HG03460 (cell line): ENCODE measurements at regions not wholly inside any gene's neighbourhood (a gene's known extent, or its start where the extent isn't known, plus 50 kb on each side); places are given as distances from the start of the nearest gene placed in this dataset.
"Not testable (repeated sequence)": the region's sequence is repeated elsewhere in the genome, so short reads cannot be mapped to it uniquely, and the experiment has no call there.

ENCODE experiments used
- ATAC-seq: cut with Tn5 transposase; IDR thresholded peaks from one replicate; pipeline ENCODE4 v1.9.1; 2021; ENCODE audit not compliant: unreplicated experiment

GRCh38 chrX:52261125-52261462, 76.4 kb downstream of the MAGED4 start:
- no peak for ATAC-seq

GRCh38 chrX:52261463-52262194, 76.9 kb downstream of the MAGED4 start:
- peak; percentile 100 for ATAC-seq

- peak; percentile 5 for ATAC-seq
Observed at GRCh38 chrX:52262195-52262546, 77.5 kb downstream of the MAGED4 start.

- no peak for ATAC-seq
Observed at GRCh38 chrX:52263417-52263816, 78.7 kb downstream of the MAGED4 start.

GRCh38 chrX:52265713-52266112, 81.0 kb downstream of the MAGED4 start:
- no peak for ATAC-seq

- not testable (repeated sequence) for ATAC-seq
Observed at GRCh38 chrX:52268502-52268901, 83.8 kb downstream of the MAGED4 start.

GRCh38 chrX:52270453-52271116, 85.9 kb downstream of the MAGED4 start:
- ATAC-seq, result no peak

GRCh38 chrX:52271206-52271605, 86.5 kb downstream of the MAGED4 start:
- ATAC-seq, result no peak

- ATAC-seq, result no peak
Observed at GRCh38 chrX:52277666-52278065, 91.2 kb upstream of the XAGE2 start.

GRCh38 chrX:52280812-52281211, 88.0 kb upstream of the XAGE2 start:
- ATAC-seq, result no peak

- no peak for ATAC-seq
Observed at GRCh38 chrX:52284865-52285264, 84.0 kb upstream of the XAGE2 start.

GRCh38 chrX:52298968-52299367, 69.9 kb upstream of the XAGE2 start:
- not testable (repeated sequence) for ATAC-seq

- not testable (repeated sequence) for ATAC-seq
Observed at GRCh38 chrX:52308532-52308931, 60.3 kb upstream of the XAGE2 start.
